ACHN (cell line): ENCODE measurements at regions not wholly inside any gene's neighbourhood (a gene's known extent, or its start where the extent isn't known, plus 50 kb on each side); places are given as distances from the start of the nearest gene placed in this dataset.
"Not testable (repeated sequence)": the region's sequence is repeated elsewhere in the genome, so short reads cannot be mapped to it uniquely, and the experiment has no call there.

ENCODE experiments used
- DNase-seq: peaks from one replicate; pipeline ENCODE4 v3.0.0-alpha.2; 2015
- in situ Hi-C: cut with HindIII; loops from 2 replicates; pipeline ENCODE4 v1.10.0; 2017; ENCODE audit warnings: low sequenced_read_pairs, low pct_ligation_motif_present, low pct_unique_long_range_greater_than_20kb

- in situ Hi-C loops: no loop called here
Observed at GRCh38 chr10:32146166-32146565, 89.9 kb upstream of the KIF5B start.

GRCh38 chr10:32144817-32145688 is 88.8 kb upstream of the KIF5B start:
- DNase-seq: no peak
- in situ Hi-C loops: no loop called here

More at GRCh38 chr10:32146166-32146565, 89.9 kb upstream of the KIF5B start:
- no peak for DNase-seq

DNA sequence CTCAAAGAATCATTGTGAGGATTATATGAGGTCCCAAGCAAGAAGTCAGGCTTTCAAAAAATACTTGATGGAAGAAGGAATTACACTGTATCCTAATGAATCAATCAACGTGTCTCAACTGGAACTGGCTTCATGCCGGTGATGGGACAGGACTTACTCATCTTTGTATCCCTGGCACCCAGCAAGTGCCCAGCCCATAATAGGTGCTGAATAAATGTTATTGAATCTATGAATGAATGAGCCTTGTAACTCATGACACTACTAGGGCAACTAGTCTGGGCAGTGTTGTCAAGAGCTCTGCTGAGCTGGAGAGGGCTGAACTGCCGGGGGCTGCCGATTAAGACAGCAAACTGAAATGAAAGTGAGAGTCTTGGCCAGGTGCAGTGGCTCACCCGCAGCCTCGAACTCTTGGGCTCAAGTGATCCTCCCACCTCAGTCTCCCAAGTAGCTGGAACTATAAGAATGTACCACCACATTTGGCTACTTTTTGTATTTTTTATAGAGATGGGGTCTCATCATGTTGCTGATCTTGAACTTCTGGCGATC is 87.2 kb upstream of the KIF5B start:
- DNase-seq: no peak
- in situ Hi-C loops: no loop called here

DNA sequence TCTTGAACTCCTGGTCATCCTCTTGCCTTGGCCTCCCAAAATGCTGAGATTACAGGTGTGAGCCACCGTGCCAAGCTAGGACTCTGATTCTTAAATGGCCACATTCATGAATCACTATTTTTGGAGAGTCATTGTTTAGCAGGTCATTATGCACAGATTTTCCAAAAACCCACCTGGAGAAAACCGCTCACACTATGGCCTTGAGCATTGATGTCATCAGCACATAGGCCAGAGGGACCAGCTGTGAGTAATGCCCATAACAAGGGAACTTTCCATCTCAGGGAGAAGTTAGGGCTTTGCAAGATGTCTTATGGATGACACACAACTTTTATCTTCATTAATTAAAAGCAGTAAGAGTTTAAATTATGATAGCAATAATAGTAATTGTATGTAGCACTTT is 86.4 kb upstream of the KIF5B start:
- DNase-seq: no peak
- in situ Hi-C loops: no loop called here

GRCh38 chr10:32141018-32141807 is 85.0 kb upstream of the KIF5B start:
- in situ Hi-C loops: no loop called here
- no peak for DNase-seq

DNA sequence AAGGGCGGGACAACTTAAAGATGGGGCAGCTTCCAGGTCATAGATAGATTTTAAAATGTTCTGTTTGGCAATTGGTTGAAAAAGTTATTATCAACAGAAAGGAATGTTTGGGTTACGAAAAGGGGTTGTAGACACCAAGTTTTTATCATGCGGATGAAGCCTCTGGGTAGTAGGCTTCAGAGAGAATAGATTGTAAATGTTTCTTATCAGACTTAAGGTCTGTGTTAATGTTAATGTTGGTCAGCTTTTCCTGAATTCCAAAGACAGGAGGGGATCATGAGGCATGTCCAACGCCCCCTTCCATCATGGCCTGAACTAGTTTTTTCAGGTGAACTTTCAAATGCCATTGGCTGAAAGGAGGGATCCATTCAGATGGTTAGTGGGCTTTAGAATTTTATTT is 84.2 kb upstream of the KIF5B start:
- no peak for DNase-seq
- in situ Hi-C loops: no loop called here

DNA sequence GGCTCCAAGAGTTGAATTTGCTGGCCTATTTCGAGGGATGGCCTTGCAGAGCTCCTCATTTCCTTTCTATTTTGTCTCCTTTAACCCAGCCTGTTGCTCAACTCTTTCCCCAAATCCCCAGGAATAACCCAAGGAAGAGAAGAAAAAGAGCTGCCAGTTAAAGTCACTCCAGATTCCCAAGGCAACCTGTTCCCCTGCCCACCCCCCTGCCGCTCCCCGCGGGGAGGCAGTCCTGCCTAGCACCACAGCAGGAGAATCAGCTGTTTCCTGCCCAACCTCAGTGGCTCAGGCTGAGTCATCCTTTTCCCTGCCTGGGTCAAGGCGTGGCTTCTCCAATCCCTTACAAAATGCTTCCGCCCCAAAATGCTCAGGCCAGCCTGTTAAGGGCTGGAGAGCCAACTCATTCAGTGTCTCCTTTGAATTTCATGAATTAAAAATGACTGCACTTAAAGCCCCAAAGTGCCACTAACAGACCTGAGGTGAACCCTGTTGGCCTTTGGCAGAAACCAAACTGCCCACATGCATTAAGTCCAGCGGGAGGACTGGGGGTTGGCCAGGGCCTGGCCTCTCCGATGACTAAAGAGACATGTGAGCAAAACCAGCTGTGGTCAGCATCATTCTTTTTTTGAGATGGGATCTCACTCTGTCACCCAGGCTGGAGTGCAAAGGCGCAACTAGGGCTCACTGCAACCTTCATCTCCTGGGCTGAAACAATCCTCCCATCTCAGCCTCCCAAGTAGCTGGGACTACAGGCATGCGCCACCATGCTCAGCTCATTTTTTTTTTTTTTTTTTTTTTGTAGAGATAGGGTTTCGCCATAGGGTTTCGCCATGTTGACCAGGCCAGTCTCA is 83.2 kb upstream of the KIF5B start:
- in situ Hi-C loops: no loop called here
- DNase-seq: peak; percentile 87

GRCh38 chr10:32136927-32137326 is 80.7 kb upstream of the KIF5B start:
- in situ Hi-C loops, DNase-seq: not testable (repeated sequence)

DNA sequence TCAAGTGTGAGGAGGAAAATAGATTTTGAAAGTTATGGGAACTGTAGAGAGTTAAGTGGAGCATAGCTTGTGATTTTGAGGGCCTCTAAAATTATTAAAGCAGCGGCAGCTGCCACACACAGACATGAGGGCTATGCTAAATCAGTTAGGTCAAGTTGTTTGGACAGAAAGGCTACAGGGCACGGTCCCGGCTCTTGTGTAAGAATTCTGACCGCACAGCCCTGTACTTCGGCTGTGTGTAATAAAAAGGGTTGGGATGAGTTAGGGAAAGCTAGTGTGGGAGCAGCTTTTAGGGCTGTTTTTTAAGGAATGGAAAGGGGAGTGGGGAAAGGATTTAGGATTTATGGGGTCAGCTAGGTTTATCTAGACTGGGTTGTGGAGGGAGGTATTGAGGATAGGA is 79.6 kb upstream of the KIF5B start:
- DNase-seq, in situ Hi-C loops: not testable (repeated sequence)

DNA sequence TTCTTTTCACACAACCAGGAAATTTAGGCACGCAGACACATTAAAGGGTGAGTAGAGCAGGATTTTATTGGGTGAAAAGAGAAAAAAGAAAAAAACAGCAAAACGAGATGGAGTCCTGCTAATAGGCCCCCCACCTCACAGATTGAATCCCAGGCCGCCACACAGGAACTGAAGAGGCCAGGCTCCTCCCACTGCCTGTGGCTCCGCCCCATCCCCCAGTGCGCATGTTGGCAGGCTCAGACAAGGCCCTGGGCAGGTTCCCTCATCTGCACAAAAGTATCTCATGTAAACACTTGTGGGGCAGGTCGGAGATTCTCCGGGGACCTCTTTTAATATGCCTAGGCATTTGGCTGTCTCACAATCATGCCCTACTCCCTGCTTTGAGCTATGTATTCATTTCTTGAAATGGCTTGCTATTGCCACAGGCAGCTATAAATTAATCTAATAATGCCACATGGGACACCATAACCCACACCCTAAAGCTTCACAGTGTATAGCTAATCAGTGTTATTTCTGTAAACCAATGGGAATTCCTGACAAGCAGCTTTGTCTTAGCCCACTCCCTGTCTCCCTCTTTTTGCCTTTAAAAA is 76.2 kb upstream of the KIF5B start:
- no peak for DNase-seq
- in situ Hi-C loops: no loop called here

DNA sequence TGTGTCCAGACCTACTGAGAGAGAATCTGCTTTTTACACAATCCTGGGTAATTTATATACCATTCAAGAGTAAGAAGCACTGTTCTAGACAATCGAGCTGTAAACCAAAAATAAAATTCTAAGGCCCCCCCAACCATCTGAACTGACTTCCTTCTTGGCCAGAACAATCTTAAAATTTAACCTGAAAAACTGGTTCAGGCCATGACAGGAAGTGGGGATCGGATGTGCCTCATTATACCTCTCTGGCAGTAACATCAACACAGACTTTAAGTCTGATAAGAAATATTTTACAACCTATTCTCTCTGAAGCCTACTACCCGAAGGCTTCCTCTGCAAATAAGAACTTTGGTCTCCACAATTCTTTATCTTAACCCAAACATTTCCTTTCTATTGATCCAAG is 75.2 kb upstream of the KIF5B start:
- no peak for DNase-seq
- in situ Hi-C loops: no loop called here

- DNase-seq: no peak
- in situ Hi-C loops: no loop called here
Observed at GRCh38 chr10:32130788-32131187, 74.6 kb upstream of the KIF5B start.

DNA sequence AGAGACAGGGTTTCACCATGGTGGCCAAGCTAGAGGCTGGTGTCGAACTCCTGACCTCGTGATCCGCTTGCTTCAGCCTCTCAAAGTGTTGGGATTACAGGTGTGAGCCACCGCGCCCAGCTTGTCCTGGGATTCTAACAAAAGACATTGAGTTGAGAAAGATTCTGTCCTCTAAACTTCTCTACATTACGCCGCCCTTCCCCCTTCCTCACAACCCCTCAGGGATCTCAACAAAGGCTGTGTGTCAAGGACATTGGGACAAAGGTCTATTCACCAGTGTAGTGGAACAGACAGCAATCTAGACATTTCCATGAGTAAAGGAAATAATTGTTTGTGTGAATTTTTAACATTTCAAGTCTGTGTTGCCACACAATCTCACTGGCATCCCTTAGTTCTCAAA is 68.8 kb upstream of the KIF5B start:
- in situ Hi-C loops: no loop called here
- DNase-seq: no peak

DNA sequence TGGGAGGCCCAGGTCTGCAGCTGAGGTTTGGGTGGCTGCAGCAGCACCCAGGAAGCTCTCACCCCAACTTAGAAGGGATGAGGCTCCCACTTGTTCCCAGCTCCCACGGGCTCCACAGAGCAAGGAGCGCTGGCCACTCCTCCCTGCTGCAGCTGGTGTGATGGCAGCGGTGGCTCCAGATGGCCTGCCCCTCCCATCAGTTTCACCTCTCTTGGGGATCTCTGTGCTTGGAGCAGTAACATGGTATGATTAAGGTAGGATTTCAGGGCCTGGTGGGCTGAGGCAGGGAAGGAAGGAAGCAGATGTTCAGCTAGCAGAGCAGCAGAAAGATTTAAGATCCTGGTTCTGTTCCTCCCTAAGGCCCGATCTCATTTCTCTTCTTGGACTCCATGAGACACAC is 66.8 kb upstream of the KIF5B start:
- no peak for DNase-seq
- in situ Hi-C loops: no loop called here

GRCh38 chr10:32121648-32122047 is 65.4 kb upstream of the KIF5B start:
- in situ Hi-C loops: no loop called here
- no peak for DNase-seq

DNA sequence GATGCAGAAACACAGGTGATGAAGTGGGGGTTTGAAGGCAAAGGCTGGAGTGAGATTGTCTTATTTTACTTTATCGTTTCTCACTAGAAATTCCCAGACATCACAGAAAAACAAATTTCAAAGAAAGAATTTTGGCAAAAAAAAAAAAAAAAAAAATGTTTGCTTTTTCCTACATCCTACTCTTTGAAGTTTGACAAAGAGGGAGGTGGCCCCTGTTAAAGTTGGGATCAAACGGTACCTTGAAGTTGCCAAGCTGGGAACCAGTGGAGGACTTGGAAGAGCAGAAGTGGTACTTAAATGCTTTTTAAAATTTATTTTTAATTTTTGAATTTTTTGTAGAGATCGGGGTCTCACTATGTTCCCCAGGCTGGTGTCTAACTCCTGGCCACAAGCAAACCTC is 63.9 kb upstream of the KIF5B start:
- in situ Hi-C loops: no loop called here
- DNase-seq: no peak

DNA sequence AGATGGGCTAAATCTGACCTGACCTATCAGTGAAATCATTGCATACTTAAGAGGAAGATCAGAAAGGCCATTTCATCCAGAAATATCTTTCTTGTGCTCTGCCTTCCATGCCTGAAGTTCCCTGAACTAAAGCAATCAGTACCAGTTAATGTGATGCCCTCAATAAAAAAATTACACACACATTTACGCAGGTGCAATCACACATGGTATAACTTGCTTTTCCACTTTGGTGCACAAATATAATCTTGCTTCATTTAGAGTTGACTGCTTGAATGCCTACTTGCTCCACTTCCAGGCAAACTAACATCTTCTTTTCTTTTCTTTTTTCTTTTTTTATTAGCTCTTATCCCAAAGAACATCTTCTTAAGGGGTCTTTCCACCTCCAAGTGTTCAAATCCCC is 58.3 kb upstream of the KIF5B start:
- no peak for DNase-seq
- in situ Hi-C loops: no loop called here

- in situ Hi-C loops: no loop called here
- peak; percentile 42 for DNase-seq
Observed at GRCh38 chr10:32112055-32112454, 55.8 kb upstream of the KIF5B start.
